ENCODE measurements at regions not wholly inside any gene's neighbourhood (a gene's known extent, or its start where the extent isn't known, plus 50 kb on each side); places are given as distances from the start of the nearest gene placed in this dataset.
"Not testable (repeated sequence)": the region's sequence is repeated elsewhere in the genome, so short reads cannot be mapped to it uniquely, and the experiment has no call there.

DNA sequence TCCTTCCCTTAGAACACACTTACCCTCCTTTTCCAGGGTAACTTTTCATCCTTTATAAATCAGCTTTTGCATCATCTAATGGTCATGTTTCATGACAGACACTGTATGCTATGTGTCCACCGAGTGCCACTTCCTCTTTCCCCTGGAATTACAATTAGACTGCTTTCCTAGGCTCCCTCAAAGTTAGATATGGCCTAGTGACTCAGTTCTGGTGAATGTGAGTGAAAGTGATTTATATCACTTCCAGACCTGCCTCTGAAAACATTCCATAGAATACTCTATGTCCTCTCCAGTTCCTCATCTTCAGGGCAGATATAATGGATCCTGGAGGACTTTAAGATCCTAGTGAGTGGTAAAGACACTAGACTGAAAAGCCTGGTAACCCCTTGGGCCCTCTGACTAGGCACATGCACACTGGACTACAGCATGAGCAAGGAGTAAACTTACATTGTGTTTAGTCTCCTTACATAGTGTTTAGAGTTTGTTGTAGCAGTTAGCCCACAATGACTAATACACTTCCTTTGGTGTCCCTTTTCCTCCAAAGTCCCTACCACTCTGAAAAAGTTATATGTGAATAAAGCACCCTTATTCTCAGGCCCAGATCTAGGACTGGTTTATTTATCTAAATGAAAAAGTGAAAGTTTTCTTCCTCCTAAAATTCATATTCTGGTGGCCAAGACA, 59.3 kb downstream of the GPR88 start:
- TF ChIP-seq, protein P1, sequence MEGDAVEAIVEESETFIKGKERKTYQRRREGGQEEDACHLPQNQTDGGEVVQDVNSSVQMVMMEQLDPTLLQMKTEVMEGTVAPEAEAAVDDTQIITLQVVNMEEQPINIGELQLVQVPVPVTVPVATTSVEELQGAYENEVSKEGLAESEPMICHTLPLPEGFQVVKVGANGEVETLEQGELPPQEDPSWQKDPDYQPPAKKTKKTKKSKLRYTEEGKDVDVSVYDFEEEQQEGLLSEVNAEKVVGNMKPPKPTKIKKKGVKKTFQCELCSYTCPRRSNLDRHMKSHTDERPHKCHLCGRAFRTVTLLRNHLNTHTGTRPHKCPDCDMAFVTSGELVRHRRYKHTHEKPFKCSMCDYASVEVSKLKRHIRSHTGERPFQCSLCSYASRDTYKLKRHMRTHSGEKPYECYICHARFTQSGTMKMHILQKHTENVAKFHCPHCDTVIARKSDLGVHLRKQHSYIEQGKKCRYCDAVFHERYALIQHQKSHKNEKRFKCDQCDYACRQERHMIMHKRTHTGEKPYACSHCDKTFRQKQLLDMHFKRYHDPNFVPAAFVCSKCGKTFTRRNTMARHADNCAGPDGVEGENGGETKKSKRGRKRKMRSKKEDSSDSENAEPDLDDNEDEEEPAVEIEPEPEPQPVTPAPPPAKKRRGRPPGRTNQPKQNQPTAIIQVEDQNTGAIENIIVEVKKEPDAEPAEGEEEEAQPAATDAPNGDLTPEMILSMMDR (conservative IDR thresholded peaks at IDR 0.05): no peak
- no peak overlapping the region for H3K27ac ChIP-seq

DNA sequence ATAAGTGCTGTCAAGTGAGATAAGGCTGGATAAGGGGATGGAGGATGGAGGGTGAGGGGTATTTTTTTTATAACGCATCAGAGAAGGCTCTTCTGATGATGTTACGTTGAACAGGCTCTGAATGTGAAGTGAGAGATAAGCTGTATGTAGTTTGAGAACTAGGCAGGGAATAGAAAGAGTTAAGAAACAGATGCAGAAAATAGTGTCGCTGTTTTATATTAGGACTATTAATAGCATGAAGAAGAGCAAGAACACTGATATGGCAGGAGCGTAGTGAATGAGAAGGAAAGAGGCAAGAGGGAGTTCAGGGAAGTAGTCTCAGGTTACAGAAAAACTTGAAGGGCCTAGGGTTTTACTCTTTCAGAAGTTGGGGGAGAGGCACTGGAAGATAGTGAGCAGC, 59.8 kb downstream of the GPR88 start:
- H3K27ac ChIP-seq: no peak overlapping the region
- TF ChIP-seq, protein P1 (conservative IDR thresholded peaks at IDR 0.05): no peak

DNA sequence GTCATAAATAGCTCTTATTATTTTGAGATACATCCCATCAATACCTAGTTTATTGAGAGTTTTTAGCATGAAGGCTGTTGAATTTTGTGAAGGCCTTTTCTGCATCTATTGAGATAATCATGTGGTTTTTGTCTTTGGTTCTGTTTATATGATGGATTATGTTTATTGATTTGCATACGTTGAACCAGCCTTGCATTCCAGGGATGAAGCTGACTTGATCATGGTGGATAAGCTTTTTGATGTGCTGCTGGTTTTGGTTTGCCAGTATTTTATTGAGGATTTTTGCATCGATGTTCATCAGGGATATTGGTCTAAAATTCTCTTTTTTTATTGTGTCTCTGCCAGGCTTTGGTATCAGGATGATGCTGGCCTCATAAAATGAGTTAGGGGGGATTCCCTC, 62.4 kb downstream of the GPR88 start:
- H3K27ac ChIP-seq: not testable (repeated sequence)

DNA sequence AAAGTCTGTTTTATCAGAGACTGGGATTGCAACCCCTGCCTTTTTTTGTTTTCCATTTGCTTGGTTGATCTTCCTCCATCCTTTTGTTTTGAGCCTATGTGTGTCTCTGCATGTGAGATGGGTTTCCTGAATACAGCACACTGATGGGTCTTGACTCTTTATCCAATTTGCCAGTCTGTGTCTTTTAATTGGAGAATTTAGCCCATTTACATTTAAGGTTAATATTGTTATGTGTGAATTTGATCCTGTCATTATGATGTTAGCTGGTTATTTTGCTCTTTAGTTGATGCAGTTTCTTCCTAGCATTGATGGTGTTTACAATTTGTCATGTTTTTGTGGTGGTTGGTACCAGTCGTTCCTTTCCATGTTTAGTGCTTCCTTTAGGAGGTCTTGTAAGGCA, 64.1 kb downstream of the GPR88 start:
- H3K27ac ChIP-seq: not testable (repeated sequence)

DNA sequence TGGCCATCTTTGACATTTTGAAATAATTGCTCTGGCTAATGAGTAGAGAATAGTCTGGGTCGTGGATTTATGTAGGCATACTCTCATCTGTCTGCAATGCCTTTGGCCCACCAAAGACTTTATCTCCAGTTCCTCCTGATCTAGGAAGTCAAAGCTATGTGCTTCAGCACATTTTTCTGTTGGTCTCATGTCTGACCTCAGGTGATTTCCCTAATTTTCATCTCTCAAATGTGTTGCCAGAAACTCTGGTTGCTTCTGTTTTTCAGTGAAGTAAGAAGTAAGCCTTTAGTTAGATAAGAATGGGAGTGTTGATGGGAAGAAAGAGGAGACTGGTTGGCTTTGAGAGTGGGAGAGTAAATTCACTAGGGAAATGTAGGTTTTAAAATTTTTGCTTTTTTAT, 66.4 kb downstream of the GPR88 start:
- H3K27ac ChIP-seq: no peak overlapping the region
- TF ChIP-seq, protein P1 (conservative IDR thresholded peaks at IDR 0.05): no peak

DNA sequence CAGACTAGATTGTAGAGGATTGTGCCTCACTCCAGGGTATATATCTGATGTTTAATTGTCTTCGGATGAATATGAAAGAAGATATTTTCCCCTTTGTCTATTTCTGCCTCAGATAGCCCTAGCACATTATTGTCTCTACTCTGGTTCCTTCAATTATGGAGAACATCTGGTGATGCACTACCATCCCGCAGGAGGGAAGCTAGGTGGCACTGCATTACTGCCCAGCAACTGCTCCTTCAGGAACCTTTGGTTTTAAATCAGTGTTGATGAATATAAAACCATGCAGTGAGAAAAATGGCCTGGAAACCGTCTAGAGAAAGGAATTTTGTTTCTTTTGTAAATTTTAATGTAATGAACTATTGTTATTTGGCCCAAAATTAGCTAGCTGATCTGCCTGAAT, 68.5 kb downstream of the GPR88 start:
- TF ChIP-seq, protein P1 (conservative IDR thresholded peaks at IDR 0.05): peak; percentile 90
- H3K27ac ChIP-seq: no peak overlapping the region

DNA sequence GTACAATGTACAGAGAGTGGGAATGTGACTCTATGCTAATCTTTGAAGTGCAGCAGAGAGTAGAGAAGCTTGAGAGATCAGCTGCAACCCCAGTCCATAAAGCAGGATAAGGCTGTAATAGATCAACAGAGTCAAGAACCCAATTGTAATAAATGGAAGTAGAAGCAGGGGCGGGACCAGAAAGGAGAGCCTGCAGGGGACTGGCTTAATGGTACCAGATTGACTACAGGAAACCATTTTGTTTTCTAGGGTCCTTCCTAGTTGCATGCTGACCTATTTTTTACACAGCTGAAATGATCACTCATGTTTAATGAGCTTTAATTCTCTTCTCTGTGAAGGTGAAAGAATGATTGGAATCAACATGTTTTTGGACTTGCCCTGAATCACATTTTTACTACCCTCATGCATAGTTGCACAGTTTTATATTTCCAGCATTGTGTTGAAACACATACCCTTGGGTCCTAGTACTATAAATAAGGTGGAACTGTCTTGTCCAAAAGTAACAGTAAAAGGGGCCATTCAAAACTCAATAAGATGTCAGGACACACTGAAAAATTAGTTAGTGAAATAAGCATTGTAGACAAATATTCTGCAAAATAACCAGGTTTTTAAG, 69.8 kb downstream of the GPR88 start:
- TF ChIP-seq, protein P1 (conservative IDR thresholded peaks at IDR 0.05): no peak
- no peak overlapping the region for H3K27ac ChIP-seq

DNA sequence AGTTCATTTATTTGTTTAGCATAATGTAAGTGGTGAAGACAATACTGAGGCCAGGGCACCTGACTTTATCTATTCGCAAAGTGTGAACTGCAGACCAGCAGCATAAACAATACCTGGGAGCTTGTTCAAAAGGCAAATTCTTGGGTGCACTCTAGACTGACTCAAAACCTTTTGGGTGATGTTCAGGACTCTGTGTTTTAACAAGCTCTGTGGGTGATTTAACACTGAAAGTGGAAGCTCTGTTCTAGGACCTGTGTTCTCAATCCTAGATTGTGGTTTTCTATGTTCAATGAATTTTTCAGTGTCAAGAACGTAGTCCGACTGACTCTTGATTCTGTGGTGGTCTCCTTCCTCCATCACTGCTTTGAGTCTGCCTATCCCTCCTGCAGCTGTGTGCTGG, 71.9 kb downstream of the GPR88 start:
- TF ChIP-seq, protein P1 (conservative IDR thresholded peaks at IDR 0.05): no peak
- H3K27ac ChIP-seq: no peak overlapping the region

All from VCaP (cell line).